Esophagus squamous epithelium (tissue), 5 donors: ENCODE measurements at regions not wholly inside any gene's neighbourhood (a gene's known extent, or its start where the extent isn't known, plus 50 kb on each side); places are given as distances from the start of the nearest gene placed in this dataset.

Experiments used
- DNase-seq: peaks from one replicate; lab custom pipeline; 2025; lab: John Stamatoyannopoulos, UW
- H3K27ac ChIP-seq, 4 donors: fragments of 200-600 bp; sonication (generic); one replicate each; pipeline ENCODE4 v1.5.1; 2016 to 2019; ENCODE audit warnings: mild to moderate bottlenecking in 1 of 4
- H3K27me3 ChIP-seq, 4 donors: fragments of 200-600 bp; sonication (generic); 1 replicate in 3 of 4; 2 replicates in 1 of 4; pipeline versions ENCODE4 v1.5.1 to v1.6.0; 2017 to 2021; ENCODE audit warnings: antibody characterized with exemption in 1 of 4
- H3K36me3 ChIP-seq, 3 donors: fragments of 200-600 bp; sonication (generic); one replicate each; pipeline ENCODE4 v1.5.1; 2016 to 2019
- H3K4me1 ChIP-seq, 3 donors: fragments of 200-600 bp; sonication (generic); one replicate each; pipeline ENCODE4 v1.5.1; 2017 to 2019
- H3K4me3 ChIP-seq, 4 donors: fragments of 200-600 bp; sonication (generic); 1 replicate in 3 of 4; 2 replicates in 1 of 4; pipeline ENCODE4 v1.5.1; 2016 to 2019; ENCODE audit warnings: mild to moderate bottlenecking in 2 of 4, moderate library complexity in 1 of 4
- H3K9me3 ChIP-seq, 3 donors: fragments of 200-600 bp; sonication (generic); one replicate each; pipeline ENCODE4 v1.5.1; 2016 to 2019
- CTCF ChIP-seq, 6 experiments: fragments of 450-650 bp in 4 of 6; fragments of 200-600 bp in 2 of 6; sonication (generic) in 2 of 6; IDR thresholded peaks; one replicate each; pipeline ENCODE4 v1.5.1; 2016 to 2019; ENCODE audit warnings: antibody characterized with exemption in 6 of 6, mild to moderate bottlenecking in 4 of 6, moderate library complexity in 4 of 6
- POLR2A ChIP-seq, 4 donors: fragments of 450-650 bp; IDR thresholded peaks; one replicate each; pipeline ENCODE4 v1.6.1; 2017; ENCODE audit warnings: antibody characterized with exemption in 4 of 4, mild to moderate bottlenecking in 4 of 4, moderate library complexity in 3 of 4
- WGBS, 2 donors: methylation state at CpG; one replicate each; pipeline ENCODE4 v1.1.5; 2018; 5-methylcytosine and 5-hydroxymethylcytosine counted together
- intact Hi-C: fragments of 100-400 bp; cut with DNase I; formaldehyde crosslinking; loops from one replicate; pipeline ENCODE4 v1.15.0; 2022
- donor health status: DM: yes; HTN: yes; CAD: no.

GRCh38 chr13:55602784-55603183, 1537.9 kb upstream of the PRR20A start:
- Histone ChIP-seq H3K9me3 (peaks cover 0 to 6% (median 3%) of the 10 kb centered on the region in 3 donors), H3K27ac (no peak overlapping the region), H3K27me3 (no peaks in the 10 kb centered on the region), H3K4me3 (no peak overlapping the region), H3K4me1 (no peaks in the 10 kb centered on the region), H3K36me3 (no peaks in the 10 kb centered on the region)
- no peak for DNase-seq
- TF ChIP-seq POLR2A (IDR thresholded peaks at IDR 0.05), result no peak
- TF ChIP-seq CTCF (IDR thresholded peaks at IDR 0.05), result no peak
- intact Hi-C loops, result no loop called here
- WGBS, 2 donors, result 42 to 58% methylated on average over 1 of the region's 1 CpG

GRCh38 chr13:55606045-55606665, 1534.6 kb upstream of the PRR20A start:
- 87 to 91% methylated on average over 3 to 14 of the region's 20 CpGs for WGBS, 2 donors
- DNase-seq, result no peak
- intact Hi-C loops, result no loop called here

GRCh38 chr13:55613429-55614187, 1527.1 kb upstream of the PRR20A start:
- intact Hi-C loops, result no loop called here
- DNase-seq, result no peak
- TF ChIP-seq CTCF (IDR thresholded peaks at IDR 0.05) (no peak), POLR2A (IDR thresholded peaks at IDR 0.05) (no peak)
- Histone ChIP-seq H3K9me3 (no peaks in the 10 kb centered on the region), H3K4me3 (no peak overlapping the region), H3K36me3 (no peaks in the 10 kb centered on the region), H3K4me1 (no peaks in the 10 kb centered on the region), H3K27me3 (no peaks in the 10 kb centered on the region), H3K27ac (no peak overlapping the region)
- 45 to 73% methylated on average over 4 of the region's 4 CpGs for WGBS, 2 donors

More at GRCh38 chr13:55606045-55606665, 1534.6 kb upstream of the PRR20A start:
- peaks cover 0 to 6% (median 3%) of the 10 kb centered on the region in 3 donors for H3K9me3 ChIP-seq
- H3K27me3 ChIP-seq, result no peaks in the 10 kb centered on the region
- H3K4me1 ChIP-seq, result no peaks in the 10 kb centered on the region
- H3K36me3 ChIP-seq, result no peaks in the 10 kb centered on the region
- H3K27ac ChIP-seq, result no peak overlapping the region
- no peak for TF ChIP-seq CTCF (IDR thresholded peaks at IDR 0.05)
- TF ChIP-seq POLR2A (IDR thresholded peaks at IDR 0.05), result no peak
- H3K4me3 ChIP-seq, result no peak overlapping the region

GRCh38 chr13:55615081-55615480, 1525.6 kb upstream of the PRR20A start:
- no peak for TF ChIP-seq CTCF (IDR thresholded peaks at IDR 0.05)
- TF ChIP-seq POLR2A (IDR thresholded peaks at IDR 0.05), result no peak
- DNase-seq, result no peak
- no peak overlapping the region for H3K27ac ChIP-seq
- 38 to 40% methylated on average over 1 of the region's 1 CpG for WGBS, 2 donors
- H3K27me3 ChIP-seq, result no peaks in the 10 kb centered on the region
- intact Hi-C loops, result no loop called here
- H3K4me3 ChIP-seq, result no peak overlapping the region
- no peaks in the 10 kb centered on the region for H3K9me3 ChIP-seq
- no peaks in the 10 kb centered on the region for H3K4me1 ChIP-seq
- no peaks in the 10 kb centered on the region for H3K36me3 ChIP-seq

- H3K27me3 ChIP-seq, result no peaks in the 10 kb centered on the region
- intact Hi-C loops, result no loop called here
- no peak for DNase-seq
- no peaks in the 10 kb centered on the region for H3K36me3 ChIP-seq
- no peak for TF ChIP-seq POLR2A (IDR thresholded peaks at IDR 0.05)
- no peak for TF ChIP-seq CTCF (IDR thresholded peaks at IDR 0.05)
- H3K4me1 ChIP-seq, result no peaks in the 10 kb centered on the region
- 63 to 95% methylated on average over 3 of the region's 3 CpGs for WGBS, 2 donors
- H3K27ac ChIP-seq, result no peak overlapping the region
- no peak overlapping the region for H3K4me3 ChIP-seq
- H3K9me3 ChIP-seq, result no peaks in the 10 kb centered on the region
These were observed 1523.5 kb upstream of the PRR20A start for GRCh38 chr13:55617241-55617640.
